Ovary (tissue), 3 donors: ENCODE measurements at regions not wholly inside any gene's neighbourhood (a gene's known extent, or its start where the extent isn't known, plus 50 kb on each side); places are given as distances from the start of the nearest gene placed in this dataset.
"Not testable (repeated sequence)": the region's sequence is repeated elsewhere in the genome, so short reads cannot be mapped to it uniquely, and the experiment has no call there.

Source experiments
- POLR2A ChIP-seq: fragments of 450-650 bp; IDR thresholded peaks from one replicate; pipeline ENCODE4 v1.6.1; 2017; ENCODE audit warnings: antibody characterized with exemption, mild to moderate bottlenecking, moderate library complexity
- TF ChIP-seq, protein P1 (sequence below), 3 donors: fragments of 450-650 bp in 2 of 3; fragments of 200-600 bp in 1 of 3; IDR thresholded peaks; one replicate each; pipeline versions ENCODE4 v1.5.1 to v1.8.0; 2016 to 2022; ENCODE audit warnings: antibody characterized with exemption in 3 of 3, mild to moderate bottlenecking in 1 of 3
- donor health status: DM: no; HTN: no; CAD: no.

DNA sequence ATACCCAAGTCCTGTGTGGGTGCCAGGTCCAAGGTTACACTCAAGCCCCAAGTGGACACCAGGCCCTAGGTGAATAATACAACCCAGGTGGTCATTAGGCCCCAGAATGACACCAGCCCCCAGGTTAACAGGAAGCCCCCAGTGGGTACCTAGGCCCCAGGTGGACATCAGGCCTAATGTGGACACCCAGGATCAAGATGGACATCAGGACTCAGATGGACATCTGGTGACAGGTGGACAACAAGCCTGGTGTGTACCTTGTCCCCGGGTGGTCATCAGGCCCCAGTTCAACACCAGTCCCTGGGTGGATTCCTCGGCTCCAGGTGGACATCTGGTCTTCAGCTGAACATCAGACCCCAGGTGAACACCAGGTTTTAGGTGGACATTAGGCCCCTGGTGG, 1485.4 kb upstream of the TPTE start:
- TF ChIP-seq, protein P1, sequence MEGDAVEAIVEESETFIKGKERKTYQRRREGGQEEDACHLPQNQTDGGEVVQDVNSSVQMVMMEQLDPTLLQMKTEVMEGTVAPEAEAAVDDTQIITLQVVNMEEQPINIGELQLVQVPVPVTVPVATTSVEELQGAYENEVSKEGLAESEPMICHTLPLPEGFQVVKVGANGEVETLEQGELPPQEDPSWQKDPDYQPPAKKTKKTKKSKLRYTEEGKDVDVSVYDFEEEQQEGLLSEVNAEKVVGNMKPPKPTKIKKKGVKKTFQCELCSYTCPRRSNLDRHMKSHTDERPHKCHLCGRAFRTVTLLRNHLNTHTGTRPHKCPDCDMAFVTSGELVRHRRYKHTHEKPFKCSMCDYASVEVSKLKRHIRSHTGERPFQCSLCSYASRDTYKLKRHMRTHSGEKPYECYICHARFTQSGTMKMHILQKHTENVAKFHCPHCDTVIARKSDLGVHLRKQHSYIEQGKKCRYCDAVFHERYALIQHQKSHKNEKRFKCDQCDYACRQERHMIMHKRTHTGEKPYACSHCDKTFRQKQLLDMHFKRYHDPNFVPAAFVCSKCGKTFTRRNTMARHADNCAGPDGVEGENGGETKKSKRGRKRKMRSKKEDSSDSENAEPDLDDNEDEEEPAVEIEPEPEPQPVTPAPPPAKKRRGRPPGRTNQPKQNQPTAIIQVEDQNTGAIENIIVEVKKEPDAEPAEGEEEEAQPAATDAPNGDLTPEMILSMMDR (IDR thresholded peaks at IDR 0.05) = not testable (repeated sequence)
- not testable (repeated sequence) for TF ChIP-seq POLR2A
